Panc1 (cell line): ENCODE measurements at regions not wholly inside any gene's neighbourhood (a gene's known extent, or its start where the extent isn't known, plus 50 kb on each side); places are given as distances from the start of the nearest gene placed in this dataset.

ENCODE experiments used
- ATAC-seq: fragments of 200-7000 bp; cut with Tn5 transposase; 2 replicates; pipeline ENCODE4 v1.9.1; 2020; ENCODE audit warnings: mild to moderate bottlenecking, moderate library complexity
- BruUV-seq: library from RNA; stranded (reverse); fragments of 400-500 nt; replicated peaks from 2 replicates; lab custom pipeline; 2021; lab: Mats Ljungman, UMichigan
- CTCF ChIA-PET: fragments of 300-600 bp; sonication (Branson Sonifier 250); formaldehyde crosslinking; loops from one replicate; lab custom pipeline; 2022; ENCODE audit warnings: antibody characterized with exemption; lab: Charles Lee
- POLR2A ChIA-PET: fragments of 300-600 bp; sonication (Branson Sonifier 250); formaldehyde crosslinking; loops from one replicate; lab custom pipeline; 2022; ENCODE audit warnings: antibody characterized with exemption; lab: Charles Lee
- DNase-seq: peaks from one replicate; pipeline ENCODE4 v3.0.0-alpha.2; 2010; ENCODE audit warnings: low read depth, low spot score
- H3K27ac ChIP-seq: 2 replicates; pipeline ENCODE4 v1.5.1; 2011; ENCODE audit warnings: mild to moderate bottlenecking, low read length, inconsistent platforms
- H3K27me3 ChIP-seq: fragments of 200-500 bp; sonication (Bioruptor generic); 2 replicates; pipeline ENCODE4 v1.6.0; 2014; ENCODE audit warnings: low read length, inconsistent platforms; ENCODE audit not compliant: control insufficient read depth, insufficient read depth
- H3K36me3 ChIP-seq: fragments of 200-500 bp; sonication (Bioruptor generic); 2 replicates; pipeline ENCODE4 v1.5.1; 2014; ENCODE audit warnings: inconsistent platforms, mild to moderate bottlenecking, low read length, moderate library complexity; ENCODE audit not compliant: control insufficient read depth, insufficient read depth
- H3K4me1 ChIP-seq: 2 replicates; pipeline ENCODE4 v1.5.1; 2011; ENCODE audit warnings: inconsistent platforms, mild to moderate bottlenecking, low read length, moderate library complexity; ENCODE audit not compliant: control insufficient read depth, insufficient read depth
- H3K4me3 ChIP-seq, 2 experiments: 2 replicates each; pipeline ENCODE4 v1.5.1; 2011 to 2012; ENCODE audit warnings: low read depth in 2 of 2, low read length in 2 of 2, mild to moderate bottlenecking in 2 of 2, inconsistent platforms in 1 of 2, moderate library complexity in 1 of 2
- H3K9me3 ChIP-seq: fragments of 200-500 bp; sonication (Bioruptor generic); 2 replicates; pipeline ENCODE4 v1.5.1; 2014; ENCODE audit warnings: low read depth, mild to moderate bottlenecking, inconsistent platforms, low read length, moderate library complexity; ENCODE audit not compliant: control insufficient read depth, insufficient read depth
- POLR2AphosphoS5 ChIP-seq: IDR thresholded peaks from 2 replicates; pipeline ENCODE4 v1.6.1; 2012; ENCODE audit warnings: mild to moderate bottlenecking, low read depth, low read length, moderate library complexity
- SIN3A ChIP-seq: IDR thresholded peaks from 2 replicates; pipeline ENCODE4 v1.6.1; 2012; ENCODE audit warnings: low read depth, mild to moderate bottlenecking, low read length, moderate library complexity, borderline replicate concordance; ENCODE audit not compliant: insufficient read depth
- TCF7L2 ChIP-seq: IDR thresholded peaks from 2 replicates; pipeline ENCODE4 v1.6.1; 2011; ENCODE audit warnings: mild to moderate bottlenecking, low read depth, low read length, inconsistent platforms
- in situ Hi-C: cut with HindIII; loops from 2 replicates; pipeline ENCODE4 v1.10.0; 2016; ENCODE audit warnings: low sequenced_read_pairs, low pct_unique_long_range_greater_than_20kb
- intact Hi-C: fragments of 100-400 bp; cut with micrococcal nuclease; formaldehyde crosslinking; loops from one replicate; pipeline ENCODE4 v1.10.0; 2022; ENCODE audit not compliant: unreplicated experiment
- TF ChIP-seq, protein P1 (sequence below), 2 experiments: IDR thresholded peaks; 2 replicates each; pipeline ENCODE4 v1.6.1; 2011 to 2012; ENCODE audit warnings: low read depth in 2 of 2, control low read depth in 1 of 2, low read length in 1 of 2, mild to moderate bottlenecking in 1 of 2, moderate library complexity in 1 of 2; ENCODE audit not compliant: insufficient read depth in 1 of 2
- TF ChIP-seq, protein P2 (sequence below): fragments of 450-650 bp; IDR thresholded peaks from 2 replicates; pipeline ENCODE4 v1.5.1; 2017; ENCODE audit warnings: mild to moderate bottlenecking

DNA sequence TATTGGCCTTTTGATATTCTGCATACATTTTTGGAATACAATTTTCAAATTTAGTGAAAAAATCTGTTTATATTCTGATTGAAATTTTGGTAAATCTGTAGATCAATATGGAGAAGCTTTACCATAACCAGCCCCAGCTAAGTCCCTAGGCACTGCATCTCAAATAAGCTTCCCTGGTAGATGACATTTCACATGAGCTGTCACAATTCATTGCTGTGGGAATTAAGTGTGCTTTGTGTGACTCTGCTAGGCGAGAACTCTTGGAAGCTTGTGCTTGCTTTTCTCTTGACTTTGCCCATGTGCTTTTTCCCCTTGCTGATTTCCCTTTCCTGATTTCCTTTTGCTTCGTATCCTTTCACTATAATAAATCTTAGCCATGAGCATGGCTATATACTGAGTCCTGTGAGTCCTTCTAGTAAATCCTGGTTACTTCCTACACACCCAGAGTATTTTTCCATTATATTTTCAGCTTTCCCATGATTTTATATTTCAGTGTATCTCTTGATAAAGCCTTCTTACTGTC lies 166.5 kb upstream of the MMS22L start:
- H3K4me1 ChIP-seq: no peaks in the 10 kb centered on the region
- ATAC-seq (no peak), DNase-seq (no peak)
- H3K4me3 ChIP-seq: no peak overlapping the region
- ChIA-PET CTCF (no interaction called here), POLR2A (no interaction called here)
- no TSS peak for BruUV-seq
- no peak overlapping the region for H3K27ac ChIP-seq
- H3K36me3 ChIP-seq: no peaks in the 10 kb centered on the region
- TF ChIP-seq POLR2AphosphoS5 (no peak), TCF7L2 (no peak), SIN3A (no peak)
- TF ChIP-seq, protein P1, sequence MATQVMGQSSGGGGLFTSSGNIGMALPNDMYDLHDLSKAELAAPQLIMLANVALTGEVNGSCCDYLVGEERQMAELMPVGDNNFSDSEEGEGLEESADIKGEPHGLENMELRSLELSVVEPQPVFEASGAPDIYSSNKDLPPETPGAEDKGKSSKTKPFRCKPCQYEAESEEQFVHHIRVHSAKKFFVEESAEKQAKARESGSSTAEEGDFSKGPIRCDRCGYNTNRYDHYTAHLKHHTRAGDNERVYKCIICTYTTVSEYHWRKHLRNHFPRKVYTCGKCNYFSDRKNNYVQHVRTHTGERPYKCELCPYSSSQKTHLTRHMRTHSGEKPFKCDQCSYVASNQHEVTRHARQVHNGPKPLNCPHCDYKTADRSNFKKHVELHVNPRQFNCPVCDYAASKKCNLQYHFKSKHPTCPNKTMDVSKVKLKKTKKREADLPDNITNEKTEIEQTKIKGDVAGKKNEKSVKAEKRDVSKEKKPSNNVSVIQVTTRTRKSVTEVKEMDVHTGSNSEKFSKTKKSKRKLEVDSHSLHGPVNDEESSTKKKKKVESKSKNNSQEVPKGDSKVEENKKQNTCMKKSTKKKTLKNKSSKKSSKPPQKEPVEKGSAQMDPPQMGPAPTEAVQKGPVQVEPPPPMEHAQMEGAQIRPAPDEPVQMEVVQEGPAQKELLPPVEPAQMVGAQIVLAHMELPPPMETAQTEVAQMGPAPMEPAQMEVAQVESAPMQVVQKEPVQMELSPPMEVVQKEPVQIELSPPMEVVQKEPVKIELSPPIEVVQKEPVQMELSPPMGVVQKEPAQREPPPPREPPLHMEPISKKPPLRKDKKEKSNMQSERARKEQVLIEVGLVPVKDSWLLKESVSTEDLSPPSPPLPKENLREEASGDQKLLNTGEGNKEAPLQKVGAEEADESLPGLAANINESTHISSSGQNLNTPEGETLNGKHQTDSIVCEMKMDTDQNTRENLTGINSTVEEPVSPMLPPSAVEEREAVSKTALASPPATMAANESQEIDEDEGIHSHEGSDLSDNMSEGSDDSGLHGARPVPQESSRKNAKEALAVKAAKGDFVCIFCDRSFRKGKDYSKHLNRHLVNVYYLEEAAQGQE (IDR thresholded peaks at IDR 0.05; ENCODE audit: insufficient read depth in 1 of 2, low read depth in 2 of 2, low read length in 1 of 2): no peak
- TF ChIP-seq, protein P2, sequence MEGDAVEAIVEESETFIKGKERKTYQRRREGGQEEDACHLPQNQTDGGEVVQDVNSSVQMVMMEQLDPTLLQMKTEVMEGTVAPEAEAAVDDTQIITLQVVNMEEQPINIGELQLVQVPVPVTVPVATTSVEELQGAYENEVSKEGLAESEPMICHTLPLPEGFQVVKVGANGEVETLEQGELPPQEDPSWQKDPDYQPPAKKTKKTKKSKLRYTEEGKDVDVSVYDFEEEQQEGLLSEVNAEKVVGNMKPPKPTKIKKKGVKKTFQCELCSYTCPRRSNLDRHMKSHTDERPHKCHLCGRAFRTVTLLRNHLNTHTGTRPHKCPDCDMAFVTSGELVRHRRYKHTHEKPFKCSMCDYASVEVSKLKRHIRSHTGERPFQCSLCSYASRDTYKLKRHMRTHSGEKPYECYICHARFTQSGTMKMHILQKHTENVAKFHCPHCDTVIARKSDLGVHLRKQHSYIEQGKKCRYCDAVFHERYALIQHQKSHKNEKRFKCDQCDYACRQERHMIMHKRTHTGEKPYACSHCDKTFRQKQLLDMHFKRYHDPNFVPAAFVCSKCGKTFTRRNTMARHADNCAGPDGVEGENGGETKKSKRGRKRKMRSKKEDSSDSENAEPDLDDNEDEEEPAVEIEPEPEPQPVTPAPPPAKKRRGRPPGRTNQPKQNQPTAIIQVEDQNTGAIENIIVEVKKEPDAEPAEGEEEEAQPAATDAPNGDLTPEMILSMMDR: no peak
- H3K27me3 ChIP-seq: no peaks in the 10 kb centered on the region; the same call in 1 of the 2 replicates
- no peaks in the 10 kb centered on the region for H3K9me3 ChIP-seq
- in situ Hi-C loops: no loop called here
- intact Hi-C loops: no loop called here

DNA sequence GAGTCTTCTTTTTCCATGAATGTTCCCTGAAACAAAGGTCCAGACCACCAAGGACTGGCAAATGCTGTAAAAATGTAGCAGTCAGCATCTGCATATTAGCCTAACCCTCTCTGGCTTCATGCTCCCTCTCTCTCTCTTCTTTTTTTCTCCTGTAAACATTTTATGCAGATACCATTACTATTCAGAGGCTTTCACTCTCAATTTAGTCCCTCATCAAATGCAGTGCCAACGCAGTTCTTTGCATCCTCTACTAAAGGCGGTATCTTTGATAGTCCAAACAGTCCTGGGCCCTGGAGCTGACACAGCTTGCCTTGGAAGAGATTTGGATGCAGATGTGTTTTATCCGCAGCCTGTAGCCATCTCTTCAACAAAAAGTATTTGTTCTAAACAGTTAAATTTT lies 167.1 kb upstream of the MMS22L start:
- CTCF ChIA-PET: no interaction called here
- Histone ChIP-seq H3K36me3 (no peaks in the 10 kb centered on the region), H3K27me3 (no peaks in the 10 kb centered on the region; the same call in 1 of the 2 replicates), H3K4me1 (no peaks in the 10 kb centered on the region), H3K4me3 (no peak overlapping the region), H3K27ac (no peak overlapping the region), H3K9me3 (no peaks in the 10 kb centered on the region)
- intact Hi-C loops: no loop called here
- TF ChIP-seq, protein P2: no peak
- TF ChIP-seq TCF7L2 (no peak), POLR2AphosphoS5 (no peak), SIN3A (no peak)
- TF ChIP-seq, protein P1 (IDR thresholded peaks at IDR 0.05; ENCODE audit: insufficient read depth in 1 of 2, low read depth in 2 of 2, low read length in 1 of 2): no peak
- POLR2A ChIA-PET: no interaction called here
- DNase-seq: no peak
- no peak for ATAC-seq
- in situ Hi-C loops: no loop called here
- no TSS peak for BruUV-seq
